ENCODE measurements at regions not wholly inside any gene's neighbourhood (a gene's known extent, or its start where the extent isn't known, plus 50 kb on each side); places are given as distances from the start of the nearest gene placed in this dataset.

GRCh38 chr6:23034926-23035325, 465.6 kb downstream of the HDGFL1 start (continued):
- TF ChIP-seq, protein P1, sequence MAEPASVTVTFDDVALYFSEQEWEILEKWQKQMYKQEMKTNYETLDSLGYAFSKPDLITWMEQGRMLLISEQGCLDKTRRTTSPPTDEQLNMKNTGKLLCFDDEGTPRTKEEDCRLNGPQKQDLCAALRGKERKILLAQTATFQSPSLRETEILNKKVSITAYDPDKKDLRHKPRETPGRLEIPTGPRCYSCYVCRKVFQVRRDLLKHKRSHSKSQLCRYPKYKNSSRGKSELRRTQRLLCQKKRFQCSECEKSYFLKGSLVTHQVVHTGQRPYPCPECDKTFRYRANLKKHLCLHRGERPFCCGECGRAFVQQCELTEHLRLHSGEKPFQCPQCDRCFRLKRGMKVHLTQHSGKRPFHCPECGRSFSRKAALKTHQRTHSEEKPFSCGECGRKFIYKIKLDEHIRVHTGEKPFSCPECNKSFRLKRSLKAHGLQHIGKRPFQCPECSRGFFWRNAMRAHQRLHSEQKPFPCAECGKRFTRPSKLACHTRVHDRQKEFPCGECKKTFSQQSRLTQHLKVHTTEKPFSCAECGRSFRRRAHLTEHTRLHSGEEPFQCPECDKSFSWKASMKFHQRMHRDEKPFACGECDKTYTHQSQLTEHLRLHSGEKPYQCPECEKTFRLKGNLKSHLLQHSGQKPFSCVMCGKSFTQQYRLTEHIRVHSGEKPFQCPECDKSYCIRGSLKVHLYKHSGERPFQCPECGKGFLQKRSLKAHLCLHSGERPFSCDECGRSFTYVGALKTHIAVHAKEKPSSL (CRISPR knock-in tag; conservative IDR thresholded peaks at IDR 0.05) = no peak
- no peak for TF ChIP-seq GRHL2 (CRISPR knock-in tag; IDR thresholded peaks at IDR 0.05; ENCODE audit: insufficient replicate concordance, severe bottlenecking)
- TF ChIP-seq SP1 (CRISPR knock-in tag; conservative IDR thresholded peaks at IDR 0.05) = no peak
- TF ChIP-seq, protein P2, sequence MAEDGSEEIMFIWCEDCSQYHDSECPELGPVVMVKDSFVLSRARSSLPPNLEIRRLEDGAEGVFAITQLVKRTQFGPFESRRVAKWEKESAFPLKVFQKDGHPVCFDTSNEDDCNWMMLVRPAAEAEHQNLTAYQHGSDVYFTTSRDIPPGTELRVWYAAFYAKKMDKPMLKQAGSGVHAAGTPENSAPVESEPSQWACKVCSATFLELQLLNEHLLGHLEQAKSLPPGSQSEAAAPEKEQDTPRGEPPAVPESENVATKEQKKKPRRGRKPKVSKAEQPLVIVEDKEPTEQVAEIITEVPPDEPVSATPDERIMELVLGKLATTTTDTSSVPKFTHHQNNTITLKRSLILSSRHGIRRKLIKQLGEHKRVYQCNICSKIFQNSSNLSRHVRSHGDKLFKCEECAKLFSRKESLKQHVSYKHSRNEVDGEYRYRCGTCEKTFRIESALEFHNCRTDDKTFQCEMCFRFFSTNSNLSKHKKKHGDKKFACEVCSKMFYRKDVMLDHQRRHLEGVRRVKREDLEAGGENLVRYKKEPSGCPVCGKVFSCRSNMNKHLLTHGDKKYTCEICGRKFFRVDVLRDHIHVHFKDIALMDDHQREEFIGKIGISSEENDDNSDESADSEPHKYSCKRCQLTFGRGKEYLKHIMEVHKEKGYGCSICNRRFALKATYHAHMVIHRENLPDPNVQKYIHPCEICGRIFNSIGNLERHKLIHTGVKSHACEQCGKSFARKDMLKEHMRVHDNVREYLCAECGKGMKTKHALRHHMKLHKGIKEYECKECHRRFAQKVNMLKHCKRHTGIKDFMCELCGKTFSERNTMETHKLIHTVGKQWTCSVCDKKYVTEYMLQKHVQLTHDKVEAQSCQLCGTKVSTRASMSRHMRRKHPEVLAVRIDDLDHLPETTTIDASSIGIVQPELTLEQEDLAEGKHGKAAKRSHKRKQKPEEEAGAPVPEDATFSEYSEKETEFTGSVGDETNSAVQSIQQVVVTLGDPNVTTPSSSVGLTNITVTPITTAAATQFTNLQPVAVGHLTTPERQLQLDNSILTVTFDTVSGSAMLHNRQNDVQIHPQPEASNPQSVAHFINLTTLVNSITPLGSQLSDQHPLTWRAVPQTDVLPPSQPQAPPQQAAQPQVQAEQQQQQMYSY (CRISPR knock-in tag; IDR thresholded peaks at IDR 0.05) = no peak

DNA sequence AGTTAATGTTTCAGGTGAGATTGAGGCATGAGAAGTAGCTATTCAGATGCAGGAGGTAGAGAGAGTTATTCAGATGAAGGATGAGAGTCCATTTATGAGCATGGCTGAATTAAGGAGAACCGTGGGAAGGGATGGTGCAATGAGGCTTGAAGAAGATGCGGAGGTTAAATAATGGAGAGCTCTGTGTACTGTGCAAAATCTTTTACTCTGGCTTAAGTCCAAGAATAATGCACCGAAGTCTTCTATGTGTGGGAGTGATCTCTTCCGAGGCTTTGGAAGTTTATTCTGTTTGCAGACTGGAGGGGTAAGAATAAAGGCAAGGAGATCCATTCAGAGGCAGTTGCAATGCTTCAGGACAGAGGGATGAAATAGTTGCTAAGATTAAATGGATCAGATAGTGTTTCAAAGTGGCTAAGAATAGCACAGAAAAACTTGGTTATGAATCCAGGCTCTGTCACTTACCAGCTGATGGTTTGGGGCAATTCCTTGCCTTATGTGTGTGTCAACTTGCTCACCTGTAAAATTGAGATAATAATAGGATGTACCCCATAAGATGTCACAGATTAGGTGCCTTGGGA, 467.1 kb downstream of the HDGFL1 start:
- TF ChIP-seq ZMAT4 (CRISPR knock-in tag; IDR thresholded peaks at IDR 0.05) = no peak
- no peak for TF ChIP-seq E2F1 (CRISPR knock-in tag; IDR thresholded peaks at IDR 0.05)
- no peak for TF ChIP-seq MLX (CRISPR knock-in tag; IDR thresholded peaks at IDR 0.05)
- TF ChIP-seq NR1H2 (CRISPR knock-in tag; IDR thresholded peaks at IDR 0.05) = no peak
- TF ChIP-seq, protein P3, sequence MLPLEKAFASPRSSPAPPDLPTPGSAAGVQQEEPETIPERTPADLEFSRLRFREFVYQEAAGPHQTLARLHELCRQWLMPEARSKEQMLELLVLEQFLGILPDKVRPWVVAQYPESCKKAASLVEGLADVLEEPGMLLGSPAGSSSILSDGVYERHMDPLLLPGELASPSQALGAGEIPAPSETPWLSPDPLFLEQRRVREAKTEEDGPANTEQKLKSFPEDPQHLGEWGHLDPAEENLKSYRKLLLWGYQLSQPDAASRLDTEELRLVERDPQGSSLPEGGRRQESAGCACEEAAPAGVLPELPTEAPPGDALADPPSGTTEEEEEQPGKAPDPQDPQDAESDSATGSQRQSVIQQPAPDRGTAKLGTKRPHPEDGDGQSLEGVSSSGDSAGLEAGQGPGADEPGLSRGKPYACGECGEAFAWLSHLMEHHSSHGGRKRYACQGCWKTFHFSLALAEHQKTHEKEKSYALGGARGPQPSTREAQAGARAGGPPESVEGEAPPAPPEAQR (CRISPR knock-in tag; IDR thresholded peaks at IDR 0.05) = no peak
- ATAC-seq = no peak
- Mint-ChIP-seq H3K9me3 (no peaks in the 10 kb centered on the region), H3K4me1 (no peaks in the 10 kb centered on the region), H3K36me3 (no peaks in the 10 kb centered on the region), H3K27ac (no peak overlapping the region), H3K27me3 (ENCODE audit: low read depth) (no peaks in the 10 kb centered on the region), H3K4me3 (no peak overlapping the region)
- CTCF ChIA-PET = no interaction called here
- DNase-seq (ENCODE audit: low spot score) = no peak
- POLR2A ChIA-PET = no interaction called here

GRCh38 chr6:23040899-23041298, 471.5 kb downstream of the HDGFL1 start:
- ChIA-PET CTCF (no interaction called here), POLR2A (no interaction called here)
- no peaks in the 10 kb centered on the region for H3K36me3 Mint-ChIP-seq
- no peak overlapping the region for H3K27ac Mint-ChIP-seq
- H3K4me1 Mint-ChIP-seq = peaks cover 6% of the 10 kb centered on the region; the same call in 1 of the 2 replicates
- no peak overlapping the region for H3K4me3 Mint-ChIP-seq
- TF ChIP-seq NR1H2 (CRISPR knock-in tag; IDR thresholded peaks at IDR 0.05) (no peak), E2F4 (CRISPR knock-in tag; IDR thresholded peaks at IDR 0.05; ENCODE audit: borderline replicate concordance, low read depth) (no peak), E2F1 (CRISPR knock-in tag; IDR thresholded peaks at IDR 0.05) (no peak), IRF1 (CRISPR knock-in tag; IDR thresholded peaks at IDR 0.05) (no peak), FOXP4 (CRISPR knock-in tag; IDR thresholded peaks at IDR 0.05) (no peak), RORB (CRISPR knock-in tag; IDR thresholded peaks at IDR 0.05) (no peak), ESRRA (CRISPR knock-in tag; IDR thresholded peaks at IDR 0.05; ENCODE audit: borderline replicate concordance) (no peak)
- TF ChIP-seq, protein P4, sequence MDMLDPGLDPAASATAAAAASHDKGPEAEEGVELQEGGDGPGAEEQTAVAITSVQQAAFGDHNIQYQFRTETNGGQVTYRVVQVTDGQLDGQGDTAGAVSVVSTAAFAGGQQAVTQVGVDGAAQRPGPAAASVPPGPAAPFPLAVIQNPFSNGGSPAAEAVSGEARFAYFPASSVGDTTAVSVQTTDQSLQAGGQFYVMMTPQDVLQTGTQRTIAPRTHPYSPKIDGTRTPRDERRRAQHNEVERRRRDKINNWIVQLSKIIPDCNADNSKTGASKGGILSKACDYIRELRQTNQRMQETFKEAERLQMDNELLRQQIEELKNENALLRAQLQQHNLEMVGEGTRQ (CRISPR knock-in tag; IDR thresholded peaks at IDR 0.05) = no peak
- no peaks in the 10 kb centered on the region for H3K9me3 Mint-ChIP-seq
- ATAC-seq (no peak), DNase-seq (ENCODE audit: low spot score) (no peak)
- no peaks in the 10 kb centered on the region for H3K27me3 Mint-ChIP-seq (ENCODE audit: low read depth)
